ENCODE measurements at regions not wholly inside any gene's neighbourhood (a gene's known extent, or its start where the extent isn't known, plus 50 kb on each side); places are given as distances from the start of the nearest gene placed in this dataset.
A peak's percentile ranks its signal among the peaks of the same experiment; 100 is the strongest.

- Histone ChIP-seq H2BK120ac (replicated peaks; ENCODE audit: low read depth, low read length) (no peak overlapping the region), H2BK5ac (ENCODE audit: low read depth, low read length) (no peak overlapping the region), H3K18ac (ENCODE audit: extremely low read depth, low read length) (no peak overlapping the region; the same call in 1 of the 2 replicates), H3K9me3 (ENCODE audit: insufficient read depth in 2 of 2, low read depth in 1 of 2, low read length in 1 of 2) (no peaks in the 10 kb centered on the region), H2AFZ (ENCODE audit: low read length) (no peak overlapping the region), H4K5ac (ENCODE audit: insufficient read length, low read depth, low read length) (no peak overlapping the region), H3K36me3 (ENCODE audit: control insufficient read depth in 2 of 4, insufficient read depth in 4 of 4, low read length in 3 of 4) (no peaks in the 10 kb centered on the region), H3K14ac (ENCODE audit: insufficient read length) (no peak overlapping the region), H3K27ac (ENCODE audit: low read depth, low read length) (no peak overlapping the region), H4K91ac (replicated peaks; ENCODE audit: insufficient read length, low read length) (peak overlapping the region; percentile 69), H2BK15ac (ENCODE audit: low read length) (no peak overlapping the region), H2AK5ac (ENCODE audit: low read depth, low read length) (no peak overlapping the region), H3K4me1 (replicated peaks in 1 of 4; ENCODE audit: control insufficient read depth in 3 of 4, insufficient read depth in 4 of 4, low read length in 3 of 4) (peaks cover 0 to 11% (median 6%) of the 10 kb centered on the region in 4 experiments; a peak in 4 of 7 replicates), H2BK20ac (ENCODE audit: low read length) (no peak overlapping the region), H4K8ac (ENCODE audit: extremely low read depth, insufficient read depth, low read length) (no peak overlapping the region), H4K20me1 (replicated peaks in 1 of 2; ENCODE audit: control insufficient read depth in 1 of 2, insufficient read depth in 2 of 2, low read length in 2 of 2) (no peaks in the 10 kb centered on the region), H3K4me3 (ENCODE audit: extremely low read depth in 1 of 4, insufficient read depth in 2 of 4, low read depth in 3 of 4, low read length in 4 of 4) (no peak overlapping the region), H3K79me1 (ENCODE audit: low read depth, low read length) (no peaks in the 10 kb centered on the region), H3K27me3 (replicated peaks in 1 of 4; ENCODE audit: control insufficient read depth in 3 of 4, extremely low read depth in 1 of 4, insufficient read depth in 3 of 4, low read length in 3 of 4) (no peaks in the 10 kb centered on the region), H3K79me2 (ENCODE audit: control insufficient read depth in 1 of 2, insufficient read depth in 2 of 2, low read length in 2 of 2) (no peaks in the 10 kb centered on the region), H3K9ac (replicated peaks in 1 of 4; ENCODE audit: extremely low read depth in 1 of 4, low read depth in 3 of 4, low read length in 3 of 4) (no peak overlapping the region), H3K56ac (replicated peaks; ENCODE audit: insufficient read length, low read depth, low read length) (no peak overlapping the region), H3K23ac (ENCODE audit: insufficient read length) (no peak overlapping the region), H3K4ac (replicated peaks; ENCODE audit: insufficient read length, low read depth, low read length) (no peak overlapping the region), H3K23me2 (ENCODE audit: low read depth, low read length) (no peaks in the 10 kb centered on the region; the same call in 1 of the 2 replicates), H2BK12ac (ENCODE audit: low read depth, low read length) (no peak overlapping the region), H3K4me2 (ENCODE audit: insufficient read depth in 1 of 2, low read depth in 2 of 2, low read length in 2 of 2) (no peak overlapping the region)
- DNase-seq (ENCODE audit: low read depth in 1 of 2, low spot score in 2 of 2) (no peak), FAIRE-seq (no peak)
- WGBS, 2 experiments (ENCODE audit: extremely low coverage in 1 of 2, insufficient coverage in 1 of 2, insufficient read length in 1 of 2, insufficient replicate concordance in 2 of 2, low coverage in 1 of 2, low lambda C conversion rate in 2 of 2, missing lambda C conversion rate in 1 of 2): 71% methylated on average over 6 of the region's 6 CpGs; no CpG with 5 or more reads in 1 of the 2 experiments
- ChIA-PET CTCF (ENCODE audit: partially characterized antibody) (interaction anchor here (0.9 to 1.0 kb wide), 2 partner anchors 23 to 118 kb away, joined by 3 read pairs; no protein-coding TSS in a partner anchor), POLR2A (ENCODE audit: partially characterized antibody) (no interaction called here)
- TF ChIP-seq MAFK (IDR thresholded peaks at IDR 0.05; ENCODE audit: low read depth, low read length): 0 out of 2 replicates have a peak, but pooled peaks have one; percentile 32
- no peak for TF ChIP-seq GTF2F1 (IDR thresholded peaks at IDR 0.05; ENCODE audit: borderline replicate concordance, low read depth, low read length)
Measured at GRCh38 chr4:30839583-30840520, 119.7 kb downstream of the PCDH7 start.
